DND-41 (cell line): ENCODE measurements at regions not wholly inside any gene's neighbourhood (a gene's known extent, or its start where the extent isn't known, plus 50 kb on each side); places are given as distances from the start of the nearest gene placed in this dataset.
A peak's percentile ranks its signal among the peaks of the same experiment; 100 is the strongest.

Experiments used
- ATAC-seq: fragments of 200-7000 bp; cut with Tn5 transposase; 3 replicates; pipeline ENCODE4 v1.9.1; 2021; ENCODE audit warnings: low read depth; ENCODE audit not compliant: insufficient read depth
- DNase-seq: peaks from one replicate; pipeline ENCODE4 v3.0.0-alpha.2; 2020
- H2AFZ ChIP-seq: 2 replicates; pipeline ENCODE4 v1.6.0; 2012; ENCODE audit warnings: low read depth, low read length
- H3K27ac ChIP-seq: 2 replicates; pipeline ENCODE4 v1.5.1; 2012; ENCODE audit warnings: low read length, inconsistent platforms
- H3K27me3 ChIP-seq: fragments of 200-600 bp; sonication (generic); 2 replicates; pipeline ENCODE4 v1.6.0; 2012; ENCODE audit warnings: low read length, mild to moderate bottlenecking, inconsistent platforms; ENCODE audit not compliant: insufficient read depth, poor library complexity
- H3K36me3 ChIP-seq: 2 replicates; pipeline ENCODE4 v1.5.1; 2012; ENCODE audit warnings: low read length, inconsistent platforms; ENCODE audit not compliant: insufficient read depth
- H3K4me1 ChIP-seq: 2 replicates; pipeline ENCODE4 v1.5.1; 2012; ENCODE audit warnings: mild to moderate bottlenecking, low read length; ENCODE audit not compliant: insufficient read depth
- H3K4me2 ChIP-seq: 2 replicates; pipeline ENCODE4 v1.6.0; 2012; ENCODE audit warnings: mild to moderate bottlenecking, moderate library complexity, low read length, inconsistent platforms; ENCODE audit not compliant: insufficient read depth
- H3K4me3 ChIP-seq, 2 experiments: fragments of 200-600 bp in 1 of 2; shearing (Covaris generic) in 1 of 2; 2 replicates each; pipeline ENCODE4 v1.5.1; 2012 to 2016; ENCODE audit warnings: inconsistent platforms in 2 of 2, low read length in 2 of 2, mild to moderate bottlenecking in 2 of 2, low read depth in 1 of 2, moderate library complexity in 1 of 2
- H3K79me2 ChIP-seq: 2 replicates; pipeline ENCODE4 v1.6.0; 2012; ENCODE audit warnings: low read length, inconsistent platforms; ENCODE audit not compliant: insufficient read depth
- H3K9ac ChIP-seq: 2 replicates; pipeline ENCODE4 v1.6.0; 2012; ENCODE audit warnings: low read depth, mild to moderate bottlenecking, inconsistent platforms, low read length, moderate library complexity
- H3K9me3 ChIP-seq: 2 replicates; pipeline ENCODE4 v1.5.1; 2012; ENCODE audit warnings: low read length, moderate library complexity, mild to moderate bottlenecking, inconsistent platforms; ENCODE audit not compliant: insufficient read depth, severe bottlenecking
- H4K20me1 ChIP-seq: 2 replicates; pipeline ENCODE4 v1.6.0; 2012; ENCODE audit warnings: low read length; ENCODE audit not compliant: insufficient read depth
- CTCF ChIP-seq: IDR thresholded peaks from 2 replicates; pipeline ENCODE4 v1.5.1; 2012; ENCODE audit warnings: borderline replicate concordance, low read length, moderate library complexity, mild to moderate bottlenecking; ENCODE audit not compliant: poor library complexity, severe bottlenecking; ENCODE audit errors: extremely low read depth
- EZH2 ChIP-seq: IDR thresholded peaks from 3 replicates; pipeline ENCODE4 v1.6.1; 2012; ENCODE audit warnings: borderline replicate concordance, low read depth, mild to moderate bottlenecking, moderate library complexity, low read length, inconsistent platforms; ENCODE audit not compliant: severe bottlenecking

- peaks cover 43% of the 10 kb centered on the region for H3K4me1 ChIP-seq
- no peaks in the 10 kb centered on the region for H4K20me1 ChIP-seq
- H3K79me2 ChIP-seq: no peaks in the 10 kb centered on the region
- H3K27me3 ChIP-seq: no peaks in the 10 kb centered on the region
- peak; percentile 78 for ATAC-seq
- peak; percentile 87 for DNase-seq
- H3K4me2 ChIP-seq: peak overlapping the region; percentile 75
- peak overlapping the region; percentile 65 for H2AFZ ChIP-seq
- peak overlapping the region; percentile 87 for H3K27ac ChIP-seq
- H3K36me3 ChIP-seq: no peaks in the 10 kb centered on the region
- H3K4me3 ChIP-seq: peak overlapping the region; percentile 2 to 52; a peak in 3 of 4 replicates
- TF ChIP-seq EZH2: no peak
- no peak for TF ChIP-seq CTCF
- H3K9ac ChIP-seq: peak overlapping the region; percentile 58
- H3K9me3 ChIP-seq: no peaks in the 10 kb centered on the region
Measured at GRCh38 chr6:159107451-159108260, 61.5 kb upstream of the FNDC1 start.

GRCh38 chr6:159106627-159107241, 61.9 kb upstream of the TAGAP start:
- no peaks in the 10 kb centered on the region for H3K79me2 ChIP-seq
- peaks cover 43% of the 10 kb centered on the region for H3K4me1 ChIP-seq
- H3K27me3 ChIP-seq: no peaks in the 10 kb centered on the region
- H3K9me3 ChIP-seq: no peaks in the 10 kb centered on the region
- peak overlapping the region; percentile 65 for H2AFZ ChIP-seq
- H3K9ac ChIP-seq: peak overlapping the region; percentile 58
- ATAC-seq (peak; percentile 86), DNase-seq (peak; percentile 94)
- H4K20me1 ChIP-seq: no peaks in the 10 kb centered on the region
- H3K4me2 ChIP-seq: peak overlapping the region; percentile 75
- no peak for TF ChIP-seq CTCF
- TF ChIP-seq EZH2: no peak
- H3K4me3 ChIP-seq: peak overlapping the region; percentile 2 to 52; a peak in 3 of 4 replicates
- H3K27ac ChIP-seq: peak overlapping the region; percentile 87
- H3K36me3 ChIP-seq: no peaks in the 10 kb centered on the region

GRCh38 chr6:159105716-159106115, 60.9 kb upstream of the TAGAP start:
- H3K9ac ChIP-seq: no peak overlapping the region

More at GRCh38 chr6:159105716-159106115, 60.9 kb upstream of the TAGAP start:
- H3K4me2 ChIP-seq: no peak overlapping the region
- H3K9me3 ChIP-seq: no peaks in the 10 kb centered on the region
- DNase-seq (no peak), ATAC-seq (no peak)
- H2AFZ ChIP-seq: 0 out of 2 replicates have a peak overlapping the region, but pooled peaks have one; percentile 13
- H4K20me1 ChIP-seq: no peaks in the 10 kb centered on the region
- peak overlapping the region; percentile 87 for H3K27ac ChIP-seq
- H3K79me2 ChIP-seq: no peaks in the 10 kb centered on the region
- TF ChIP-seq EZH2 (no peak), CTCF (no peak)
- no peak overlapping the region for H3K4me3 ChIP-seq
- H3K4me1 ChIP-seq: peaks cover 43% of the 10 kb centered on the region
- H3K27me3 ChIP-seq: no peaks in the 10 kb centered on the region
- no peaks in the 10 kb centered on the region for H3K36me3 ChIP-seq
